ENCODE measurements at regions not wholly inside any gene's neighbourhood (a gene's known extent, or its start where the extent isn't known, plus 50 kb on each side); places are given as distances from the start of the nearest gene placed in this dataset.
"Not testable (repeated sequence)": the region's sequence is repeated elsewhere in the genome, so short reads cannot be mapped to it uniquely, and the experiment has no call there.

- H3K36me3 Mint-ChIP-seq, result peaks cover 0 to 6% (median 0%) of the 10 kb centered on the region in 3 donors
- peaks cover 0 to 3% (median 0%) of the 10 kb centered on the region in 3 donors for H3K27me3 Mint-ChIP-seq (ENCODE audit: low read depth in 3 of 3)
- no peak for DNase-seq
- H3K27ac Mint-ChIP-seq, result no peak overlapping the region
- no peaks in the 10 kb centered on the region for H3K9me3 Mint-ChIP-seq
- no peak overlapping the region for H3K4me3 Mint-ChIP-seq
- H3K4me1 Mint-ChIP-seq, result peaks cover 7 to 8% of the 10 kb centered on the region in 2 donors
These were observed 83.0 kb upstream of the RPS6KA2 start for GRCh38 chr6:166710084-166710483.

GRCh38 chr6:166708460-166708859 is 81.4 kb upstream of the RPS6KA2 start:
- Mint-ChIP-seq H3K36me3 (peaks cover 0 to 9% (median 0%) of the 10 kb centered on the region in 3 donors), H3K27me3 (ENCODE audit: low read depth in 3 of 3) (peaks cover 0 to 3% (median 0%) of the 10 kb centered on the region in 3 donors), H3K4me3 (no peak overlapping the region), H3K9me3 (no peaks in the 10 kb centered on the region), H3K27ac (no peak overlapping the region), H3K4me1 (peaks cover 7 to 8% of the 10 kb centered on the region in 2 donors)
- no peak for DNase-seq

DNA sequence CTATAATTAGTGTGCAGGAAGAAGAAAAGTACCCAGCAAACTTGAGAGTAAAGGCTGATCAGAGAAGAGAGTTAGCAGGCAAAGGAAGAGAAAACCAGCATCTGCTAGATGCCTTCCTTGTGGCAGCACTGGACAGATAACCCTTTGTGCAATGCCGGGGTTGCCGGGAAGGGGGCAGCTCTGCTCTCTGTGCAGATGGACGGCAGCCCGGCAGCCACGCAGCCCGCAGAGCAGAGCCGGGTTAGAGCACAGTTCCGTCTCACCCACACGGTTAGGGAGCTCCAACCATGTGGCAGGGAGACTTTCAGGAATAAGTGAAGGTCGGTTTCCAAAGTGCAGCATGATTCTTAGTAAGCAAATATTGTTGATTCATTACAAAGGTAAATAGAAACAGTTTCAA is 80.0 kb upstream of the RPS6KA2 start:
- peaks cover 7 to 8% of the 10 kb centered on the region in 2 donors for H3K4me1 Mint-ChIP-seq
- peak overlapping the region in 1 of 5 donors; percentile 22 for H3K4me3 Mint-ChIP-seq
- peaks cover 0 to 3% (median 0%) of the 10 kb centered on the region in 3 donors for H3K27me3 Mint-ChIP-seq (ENCODE audit: low read depth in 3 of 3)
- peak; percentile 19 to 28 (median 21) for DNase-seq
- no peaks in the 10 kb centered on the region for H3K9me3 Mint-ChIP-seq
- H3K27ac Mint-ChIP-seq, result no peak overlapping the region
- peaks cover 0 to 9% (median 0%) of the 10 kb centered on the region in 3 donors for H3K36me3 Mint-ChIP-seq

DNA sequence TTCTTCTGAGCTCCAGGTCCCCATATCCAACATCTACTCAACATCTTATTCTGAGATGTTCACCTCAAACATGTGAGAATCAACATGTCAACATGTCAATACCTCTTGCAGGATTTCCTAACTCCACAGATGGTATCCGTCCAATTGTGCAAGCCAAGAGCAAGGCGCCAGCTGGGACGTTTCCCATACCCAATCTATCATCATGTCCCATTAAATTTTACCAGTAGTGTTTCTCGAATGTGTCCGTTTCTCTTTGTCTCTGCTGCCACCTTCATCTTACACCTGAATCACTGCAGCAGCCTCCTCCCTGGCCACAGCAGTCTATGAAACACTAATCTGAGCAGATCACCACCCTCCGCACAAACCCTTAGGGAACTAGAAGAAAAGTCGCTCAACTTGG is 78.0 kb upstream of the RPS6KA2 start:
- Mint-ChIP-seq H3K9me3 (no peaks in the 10 kb centered on the region), H3K4me3 (no peak overlapping the region), H3K36me3 (peaks cover 0 to 3% (median 0%) of the 10 kb centered on the region in 3 donors), H3K27ac (no peak overlapping the region), H3K27me3 (ENCODE audit: low read depth in 3 of 3) (peaks cover 0 to 3% (median 0%) of the 10 kb centered on the region in 3 donors), H3K4me1 (peaks cover 7 to 8% of the 10 kb centered on the region in 2 donors)
- DNase-seq, result no peak

- Mint-ChIP-seq H3K27me3 (ENCODE audit: low read depth in 3 of 3) (peaks cover 0 to 3% (median 0%) of the 10 kb centered on the region in 3 donors), H3K4me1 (peaks cover 7 to 8% of the 10 kb centered on the region in 2 donors)
These were observed 77.1 kb upstream of the RPS6KA2 start for GRCh38 chr6:166704171-166704570.

DNA sequence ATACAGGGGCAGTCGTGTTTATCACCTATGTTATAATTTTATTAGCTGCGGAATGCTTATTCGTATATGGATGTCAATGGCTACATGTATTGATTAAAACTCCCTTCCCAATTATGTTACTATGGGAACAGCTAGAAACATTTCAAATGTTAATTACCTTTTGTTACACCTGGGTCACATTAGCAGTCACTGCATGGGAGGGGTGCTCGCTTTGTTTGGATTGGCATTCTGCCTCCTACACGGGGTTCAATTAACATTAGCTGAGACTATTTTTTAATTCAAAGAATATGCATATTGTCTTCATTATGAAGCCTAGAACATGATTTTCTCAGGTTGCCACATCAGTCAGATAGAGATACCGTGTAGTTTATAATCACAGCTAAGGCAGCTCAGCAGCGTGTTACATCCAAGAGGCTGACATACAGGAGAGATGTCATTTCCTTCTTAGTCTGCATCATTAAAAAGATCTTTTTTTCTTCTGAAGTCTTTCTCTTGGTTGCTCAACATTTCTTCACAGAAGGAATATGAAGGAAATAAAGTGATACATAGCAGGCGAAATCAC is 76.2 kb upstream of the RPS6KA2 start:
- no peaks in the 10 kb centered on the region for H3K9me3 Mint-ChIP-seq
- H3K4me3 Mint-ChIP-seq, result no peak overlapping the region
- H3K27me3 Mint-ChIP-seq (ENCODE audit: low read depth in 3 of 3), result peaks cover 0 to 3% (median 0%) of the 10 kb centered on the region in 3 donors
- no peak overlapping the region for H3K27ac Mint-ChIP-seq
- peaks cover 7 to 8% of the 10 kb centered on the region in 2 donors for H3K4me1 Mint-ChIP-seq
- H3K36me3 Mint-ChIP-seq, result peaks cover 0 to 3% (median 0%) of the 10 kb centered on the region in 3 donors
- DNase-seq, result no peak

More at GRCh38 chr6:166704171-166704570, 77.1 kb upstream of the RPS6KA2 start:
- Mint-ChIP-seq H3K27ac (no peak overlapping the region), H3K36me3 (peaks cover 0 to 3% (median 0%) of the 10 kb centered on the region in 3 donors), H3K4me3 (no peak overlapping the region), H3K9me3 (no peaks in the 10 kb centered on the region)
- no peak for DNase-seq

- H3K27ac Mint-ChIP-seq, result peak overlapping the region in 1 of 6 donors; percentile 43
- not testable (repeated sequence) for H3K4me3 Mint-ChIP-seq; H3K4me1 Mint-ChIP-seq; DNase-seq; H3K9me3 Mint-ChIP-seq; H3K27me3 Mint-ChIP-seq (ENCODE audit: low read depth in 3 of 3); H3K36me3 Mint-ChIP-seq
These were observed 74.4 kb upstream of the RPS6KA2 start for GRCh38 chr6:166701424-166701823.

DNA sequence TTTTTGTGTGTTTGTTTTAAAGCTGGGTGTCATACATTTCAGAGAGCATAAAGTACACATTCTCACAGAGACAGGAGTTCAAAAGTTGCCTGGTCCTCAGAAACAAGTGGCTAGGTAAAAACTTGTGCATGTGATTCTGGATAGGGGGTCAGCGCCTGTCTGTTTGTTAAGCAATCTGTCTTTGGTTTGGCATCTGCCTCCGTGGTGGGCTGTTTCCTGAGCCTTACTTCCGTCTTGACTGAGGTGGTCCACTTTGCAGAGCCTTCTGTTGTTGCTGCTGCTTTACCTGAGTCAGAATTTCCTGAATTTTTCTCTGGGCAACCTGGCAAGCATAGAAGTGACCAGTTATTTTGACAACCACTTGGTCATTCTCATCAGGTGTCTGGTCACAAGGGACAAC is 73.8 kb upstream of the RPS6KA2 start:
- H3K4me1 Mint-ChIP-seq; H3K36me3 Mint-ChIP-seq; H3K4me3 Mint-ChIP-seq; DNase-seq; H3K27ac Mint-ChIP-seq; H3K27me3 Mint-ChIP-seq (ENCODE audit: low read depth in 3 of 3); H3K9me3 Mint-ChIP-seq: not testable (repeated sequence)

DNA sequence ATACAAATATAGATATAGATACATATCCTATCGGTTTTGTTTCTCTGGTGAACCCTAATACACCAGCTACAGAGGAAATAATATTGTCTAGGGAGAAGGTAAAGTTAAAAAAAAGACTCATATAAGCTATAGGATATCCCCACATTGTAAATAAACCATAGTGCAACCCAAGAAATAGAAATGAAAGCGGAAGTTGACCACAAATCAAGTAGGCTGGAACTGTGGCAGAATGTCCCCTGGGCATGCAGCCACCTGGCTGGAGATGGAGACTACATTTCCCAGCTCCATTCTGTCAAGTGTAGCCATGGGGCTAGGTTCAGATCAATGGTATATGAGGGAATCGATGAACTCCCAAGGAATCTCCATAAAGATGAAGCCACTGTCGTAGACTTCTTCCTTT is 70.1 kb upstream of the RPS6KA2 start:
- Mint-ChIP-seq H3K4me3 (no peak overlapping the region), H3K9me3 (no peaks in the 10 kb centered on the region), H3K4me1 (no peaks in the 10 kb centered on the region), H3K27ac (no peak overlapping the region), H3K27me3 (ENCODE audit: low read depth in 3 of 3) (peaks cover 0 to 9% (median 3%) of the 10 kb centered on the region in 3 donors), H3K36me3 (no peaks in the 10 kb centered on the region)
- no peak for DNase-seq

DNA sequence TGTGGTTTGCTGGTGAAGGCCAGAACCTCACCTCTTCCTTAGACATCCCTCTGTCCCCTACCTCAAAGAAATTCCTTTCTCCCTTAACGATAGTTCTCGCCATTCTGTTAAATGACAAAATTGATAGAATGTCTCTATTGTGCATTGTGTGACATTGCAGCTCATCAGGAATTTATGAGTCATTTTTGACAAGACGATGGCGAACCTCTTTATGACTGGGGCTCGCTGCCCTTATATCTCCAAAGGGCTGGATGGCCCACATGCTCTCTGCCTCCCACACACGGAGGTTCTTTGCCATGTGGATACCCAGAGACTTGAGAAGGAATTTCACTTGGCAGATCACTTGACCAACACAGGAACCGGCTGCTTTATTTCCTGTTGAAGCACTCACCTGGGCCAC is 66.8 kb upstream of the RPS6KA2 start:
- no peak for DNase-seq
- H3K4me3 Mint-ChIP-seq, result no peak overlapping the region
- no peaks in the 10 kb centered on the region for H3K9me3 Mint-ChIP-seq
- H3K4me1 Mint-ChIP-seq, result no peaks in the 10 kb centered on the region
- peaks cover 1 to 11% (median 10%) of the 10 kb centered on the region in 3 donors for H3K27me3 Mint-ChIP-seq (ENCODE audit: low read depth in 3 of 3)
- H3K36me3 Mint-ChIP-seq, result no peaks in the 10 kb centered on the region
- no peak overlapping the region for H3K27ac Mint-ChIP-seq

- Mint-ChIP-seq H3K9me3 (no peaks in the 10 kb centered on the region), H3K36me3 (no peaks in the 10 kb centered on the region), H3K4me1 (no peaks in the 10 kb centered on the region), H3K27ac (no peak overlapping the region), H3K4me3 (no peak overlapping the region), H3K27me3 (ENCODE audit: low read depth in 3 of 3) (peaks cover 1 to 12% (median 10%) of the 10 kb centered on the region in 3 donors)
- DNase-seq, result no peak
These were observed 65.8 kb upstream of the RPS6KA2 start for GRCh38 chr6:166692723-166693302.

- peaks cover 1 to 15% (median 10%) of the 10 kb centered on the region in 3 donors for H3K27me3 Mint-ChIP-seq (ENCODE audit: low read depth in 3 of 3)
- H3K4me1 Mint-ChIP-seq, result no peaks in the 10 kb centered on the region
- H3K9me3 Mint-ChIP-seq, result no peaks in the 10 kb centered on the region
- peak overlapping the region in 1 of 6 donors; percentile 32 for H3K27ac Mint-ChIP-seq
- H3K4me3 Mint-ChIP-seq, result no peak overlapping the region
- H3K36me3 Mint-ChIP-seq, result no peaks in the 10 kb centered on the region
- DNase-seq, result no peak
These were observed 64.7 kb upstream of the RPS6KA2 start for GRCh38 chr6:166691746-166692145.

DNA sequence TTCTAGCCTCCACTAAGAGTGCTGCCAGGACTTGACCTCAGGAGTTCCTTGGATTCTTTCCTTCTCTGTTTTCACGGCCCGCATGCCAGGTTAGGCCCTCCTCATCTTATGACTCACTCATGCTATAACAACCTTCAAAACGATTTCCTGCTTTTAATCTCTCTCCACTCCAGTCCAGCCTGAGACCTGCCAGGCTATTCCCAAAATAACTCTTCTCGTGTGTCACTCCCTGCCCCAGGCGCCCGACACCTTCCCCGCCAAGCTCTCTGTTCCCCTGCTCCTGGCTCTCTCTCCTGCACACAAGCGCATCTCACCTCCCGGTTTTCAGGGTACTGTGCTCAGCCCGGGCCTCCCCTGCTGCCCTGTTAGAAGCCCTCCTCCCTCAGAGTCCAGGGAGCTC is 64.1 kb upstream of the RPS6KA2 start:
- H3K4me3 Mint-ChIP-seq, result no peak overlapping the region
- no peaks in the 10 kb centered on the region for H3K36me3 Mint-ChIP-seq
- H3K27me3 Mint-ChIP-seq (ENCODE audit: low read depth in 3 of 3), result peaks cover 1 to 15% (median 10%) of the 10 kb centered on the region in 3 donors
- H3K27ac Mint-ChIP-seq, result peak overlapping the region in 1 of 6 donors; percentile 32
- no peak for DNase-seq
- no peaks in the 10 kb centered on the region for H3K4me1 Mint-ChIP-seq
- H3K9me3 Mint-ChIP-seq, result no peaks in the 10 kb centered on the region

- H3K27ac Mint-ChIP-seq, result no peak overlapping the region
- no peak overlapping the region for H3K4me3 Mint-ChIP-seq
- no peak for DNase-seq
- no peaks in the 10 kb centered on the region for H3K4me1 Mint-ChIP-seq
- H3K9me3 Mint-ChIP-seq, result no peaks in the 10 kb centered on the region
- peaks cover 1 to 15% (median 9%) of the 10 kb centered on the region in 3 donors for H3K27me3 Mint-ChIP-seq (ENCODE audit: low read depth in 3 of 3)
- no peaks in the 10 kb centered on the region for H3K36me3 Mint-ChIP-seq
These were observed 62.6 kb upstream of the RPS6KA2 start for GRCh38 chr6:166689687-166690086.

DNA sequence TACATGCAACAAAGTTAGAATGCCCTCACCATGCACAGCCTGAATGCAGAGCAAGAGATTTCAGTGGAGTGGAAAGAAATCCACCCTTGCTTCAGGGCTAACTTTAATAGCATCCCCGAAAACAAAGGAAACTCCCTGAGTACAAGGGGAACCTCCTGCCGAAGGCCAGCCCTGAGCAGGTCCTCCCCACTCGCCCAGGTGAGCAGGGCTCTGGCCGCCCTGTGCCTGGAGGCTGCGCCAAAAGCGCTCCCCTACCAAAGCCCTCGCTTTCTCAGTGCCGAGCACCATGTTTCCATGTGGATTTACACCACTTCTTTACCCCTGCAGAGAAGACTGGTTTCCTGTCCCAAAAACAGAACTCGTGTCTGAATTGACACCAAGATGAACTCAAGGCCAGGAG is 61.9 kb upstream of the RPS6KA2 start:
- H3K27ac Mint-ChIP-seq, result no peak overlapping the region
- peaks cover 1 to 12% (median 9%) of the 10 kb centered on the region in 3 donors for H3K27me3 Mint-ChIP-seq (ENCODE audit: low read depth in 3 of 3)
- no peaks in the 10 kb centered on the region for H3K4me1 Mint-ChIP-seq
- no peak for DNase-seq
- no peak overlapping the region for H3K4me3 Mint-ChIP-seq
- no peaks in the 10 kb centered on the region for H3K9me3 Mint-ChIP-seq
- no peaks in the 10 kb centered on the region for H3K36me3 Mint-ChIP-seq
